ENCODE measurements at regions not wholly inside any gene's neighbourhood (a gene's known extent, or its start where the extent isn't known, plus 50 kb on each side); places are given as distances from the start of the nearest gene placed in this dataset.

- no peak for DNase-seq (ENCODE audit: low spot score)
- H3K27ac ChIP-seq (ENCODE audit: low read depth, low read length, poor library complexity, severe bottlenecking) = no peak overlapping the region
- H3K4me1 ChIP-seq (ENCODE audit: insufficient read depth, low read length, poor library complexity, severe bottlenecking) = no peaks in the 10 kb centered on the region
- no peaks in the 10 kb centered on the region for H3K27me3 ChIP-seq (replicated peaks; ENCODE audit: insufficient read depth, low read depth, low read length, poor library complexity)
- ChIA-PET POLR2A (ENCODE audit: low non-redundant PET) (no interaction called here), CTCF (no interaction called here)
- H3K4me3 ChIP-seq (ENCODE audit: low read depth, low read length, poor library complexity, severe bottlenecking) = no peak overlapping the region
- intact Hi-C loops (cut with micrococcal nuclease; ENCODE audit: unreplicated experiment) = no loop called here
- BruUV-seq (replicated peaks) = no TSS peak
- H3K36me3 ChIP-seq (ENCODE audit: insufficient read depth, low read length, poor library complexity, severe bottlenecking) = no peaks in the 10 kb centered on the region
- H3K9me3 ChIP-seq (ENCODE audit: low read depth, low read length, poor library complexity, severe bottlenecking) = no peaks in the 10 kb centered on the region
- TF ChIP-seq EZH2 (IDR thresholded peaks at IDR 0.05; ENCODE audit: borderline replicate concordance, low read depth, low read length, poor library complexity, severe bottlenecking) (no peak), CTCF (conservative IDR thresholded peaks at IDR 0.05; ENCODE audit: low read depth, low read length) (no peak)
Observed at GRCh38 chr5:115381911-115382662, 85.6 kb upstream of the CCDC112 start.

GRCh38 chr5:115379622-115380344 lies 83.3 kb upstream of the CCDC112 start:
- Histone ChIP-seq H3K9me3 (ENCODE audit: low read depth, low read length, poor library complexity, severe bottlenecking) (no peaks in the 10 kb centered on the region), H3K27me3 (replicated peaks; ENCODE audit: insufficient read depth, low read depth, low read length, poor library complexity) (no peaks in the 10 kb centered on the region), H3K27ac (ENCODE audit: low read depth, low read length, poor library complexity, severe bottlenecking) (no peak overlapping the region), H3K4me1 (ENCODE audit: insufficient read depth, low read length, poor library complexity, severe bottlenecking) (no peaks in the 10 kb centered on the region), H3K36me3 (ENCODE audit: insufficient read depth, low read length, poor library complexity, severe bottlenecking) (no peaks in the 10 kb centered on the region), H3K4me3 (ENCODE audit: low read depth, low read length, poor library complexity, severe bottlenecking) (no peak overlapping the region)
- ChIA-PET CTCF (no interaction called here), POLR2A (ENCODE audit: low non-redundant PET) (no interaction called here)
- intact Hi-C loops (cut with micrococcal nuclease; ENCODE audit: unreplicated experiment) = no loop called here
- no TSS peak for BruUV-seq (replicated peaks)
- TF ChIP-seq CTCF (conservative IDR thresholded peaks at IDR 0.05; ENCODE audit: low read depth, low read length) (no peak), EZH2 (IDR thresholded peaks at IDR 0.05; ENCODE audit: borderline replicate concordance, low read depth, low read length, poor library complexity, severe bottlenecking) (no peak)
- DNase-seq (ENCODE audit: low spot score) = no peak

- no peaks in the 10 kb centered on the region for H3K36me3 ChIP-seq (ENCODE audit: insufficient read depth, low read length, poor library complexity, severe bottlenecking)
- no peak overlapping the region for H3K4me3 ChIP-seq (ENCODE audit: low read depth, low read length, poor library complexity, severe bottlenecking)
- no peak overlapping the region for H3K27ac ChIP-seq (ENCODE audit: low read depth, low read length, poor library complexity, severe bottlenecking)
- no peak for TF ChIP-seq EZH2 (IDR thresholded peaks at IDR 0.05; ENCODE audit: borderline replicate concordance, low read depth, low read length, poor library complexity, severe bottlenecking)
- no peak for TF ChIP-seq CTCF (conservative IDR thresholded peaks at IDR 0.05; ENCODE audit: low read depth, low read length)
- no peaks in the 10 kb centered on the region for H3K27me3 ChIP-seq (replicated peaks; ENCODE audit: insufficient read depth, low read depth, low read length, poor library complexity)
- no TSS peak for BruUV-seq (replicated peaks)
- intact Hi-C loops (cut with micrococcal nuclease; ENCODE audit: unreplicated experiment) = no loop called here
- CTCF ChIA-PET = no interaction called here
- H3K4me1 ChIP-seq (ENCODE audit: insufficient read depth, low read length, poor library complexity, severe bottlenecking) = no peaks in the 10 kb centered on the region
- no peaks in the 10 kb centered on the region for H3K9me3 ChIP-seq (ENCODE audit: low read depth, low read length, poor library complexity, severe bottlenecking)
- DNase-seq (ENCODE audit: low spot score) = no peak
- POLR2A ChIA-PET (ENCODE audit: low non-redundant PET) = no interaction called here
Observed at GRCh38 chr5:115378754-115379153, 82.3 kb upstream of the CCDC112 start.
